Suprapubic skin (tissue), 4 donors: ENCODE measurements at regions not wholly inside any gene's neighbourhood (a gene's known extent, or its start where the extent isn't known, plus 50 kb on each side); places are given as distances from the start of the nearest gene placed in this dataset.

Experiments used
- EP300 ChIP-seq: sonication (generic); formaldehyde crosslinking; IDR thresholded peaks from one replicate; pipeline ENCODE4 v1.6.1; 2017; ENCODE audit warnings: antibody characterized with exemption
- POLR2A ChIP-seq, 2 donors: fragments of 450-650 bp; IDR thresholded peaks; one replicate each; pipeline ENCODE4 v1.6.1; 2017; ENCODE audit warnings: antibody characterized with exemption in 2 of 2, mild to moderate bottlenecking in 2 of 2, moderate library complexity in 2 of 2
- POLR2AphosphoS5 ChIP-seq, 3 donors: sonication (generic); formaldehyde crosslinking; IDR thresholded peaks; one replicate each; pipeline ENCODE4 v1.6.1; 2017; ENCODE audit warnings: antibody characterized with exemption in 3 of 3
- TF ChIP-seq, protein P1 (sequence below), 2 donors: fragments of 200-600 bp in 1 of 2; fragments of 450-650 bp in 1 of 2; sonication (generic) in 1 of 2; IDR thresholded peaks; one replicate each; pipeline ENCODE4 v1.5.1; 2016 to 2019; ENCODE audit warnings: antibody characterized with exemption in 2 of 2, mild to moderate bottlenecking in 1 of 2, moderate library complexity in 1 of 2

DNA sequence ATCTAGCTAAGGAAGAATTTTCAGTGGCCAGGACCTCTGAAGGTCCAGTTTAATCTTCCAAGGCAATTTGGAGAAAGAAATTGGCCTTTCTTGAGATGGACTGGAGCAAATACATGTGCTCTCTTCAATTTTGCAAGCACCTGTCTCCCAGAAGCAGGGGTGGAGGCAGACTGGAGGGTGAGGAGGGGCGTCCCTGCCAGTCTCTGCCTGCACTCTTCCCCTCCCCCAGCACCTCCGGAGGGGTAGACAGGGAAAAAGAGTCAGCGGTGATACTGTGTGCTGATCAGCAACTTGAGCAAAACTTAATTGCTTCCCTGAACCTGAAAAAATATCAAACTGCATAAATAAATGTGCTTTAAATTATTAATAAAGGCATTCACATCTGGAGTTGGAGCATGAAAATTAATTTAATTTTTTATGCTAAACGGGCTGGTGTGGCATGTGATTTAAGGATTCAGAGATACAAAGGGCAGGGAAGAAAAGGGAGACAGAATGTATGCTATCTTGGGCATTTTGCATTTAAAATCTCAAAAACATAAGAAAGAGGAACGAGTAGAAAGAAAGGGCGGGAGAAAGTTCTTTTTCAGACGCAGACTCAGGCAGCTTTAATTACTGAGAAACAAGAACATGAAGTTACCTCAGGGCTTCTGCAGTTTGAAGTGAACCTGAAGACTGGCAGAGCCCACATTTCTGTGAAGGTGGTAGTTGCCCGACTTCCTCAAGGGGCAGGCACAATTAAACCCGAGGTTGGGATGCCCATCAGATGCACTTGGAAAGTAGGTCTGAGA is 319.7 kb downstream of the UACA start:
- TF ChIP-seq POLR2AphosphoS5 (IDR thresholded peaks at IDR 0.05): no peak
- TF ChIP-seq, protein P1, sequence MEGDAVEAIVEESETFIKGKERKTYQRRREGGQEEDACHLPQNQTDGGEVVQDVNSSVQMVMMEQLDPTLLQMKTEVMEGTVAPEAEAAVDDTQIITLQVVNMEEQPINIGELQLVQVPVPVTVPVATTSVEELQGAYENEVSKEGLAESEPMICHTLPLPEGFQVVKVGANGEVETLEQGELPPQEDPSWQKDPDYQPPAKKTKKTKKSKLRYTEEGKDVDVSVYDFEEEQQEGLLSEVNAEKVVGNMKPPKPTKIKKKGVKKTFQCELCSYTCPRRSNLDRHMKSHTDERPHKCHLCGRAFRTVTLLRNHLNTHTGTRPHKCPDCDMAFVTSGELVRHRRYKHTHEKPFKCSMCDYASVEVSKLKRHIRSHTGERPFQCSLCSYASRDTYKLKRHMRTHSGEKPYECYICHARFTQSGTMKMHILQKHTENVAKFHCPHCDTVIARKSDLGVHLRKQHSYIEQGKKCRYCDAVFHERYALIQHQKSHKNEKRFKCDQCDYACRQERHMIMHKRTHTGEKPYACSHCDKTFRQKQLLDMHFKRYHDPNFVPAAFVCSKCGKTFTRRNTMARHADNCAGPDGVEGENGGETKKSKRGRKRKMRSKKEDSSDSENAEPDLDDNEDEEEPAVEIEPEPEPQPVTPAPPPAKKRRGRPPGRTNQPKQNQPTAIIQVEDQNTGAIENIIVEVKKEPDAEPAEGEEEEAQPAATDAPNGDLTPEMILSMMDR (IDR thresholded peaks at IDR 0.05): no peak
- TF ChIP-seq POLR2A (IDR thresholded peaks at IDR 0.05): no peak
- TF ChIP-seq EP300: no peak
